Type B pancreatic cell (in vitro differentiated cells): ENCODE measurements at regions not wholly inside any gene's neighbourhood (a gene's known extent, or its start where the extent isn't known, plus 50 kb on each side); places are given as distances from the start of the nearest gene placed in this dataset.

ENCODE experiments used
- DNase-seq: peaks from one replicate; pipeline ENCODE4 v3.0.0; 2021; ENCODE audit warnings: mixed read lengths; ENCODE audit not compliant: unreplicated experiment; ENCODE audit errors: extremely low spot score
- H3K27ac Mint-ChIP-seq: 2 replicates; pipeline ENCODE4 v1.8.0; 2021; ENCODE audit warnings: mild to moderate bottlenecking, mixed read lengths
- H3K27me3 Mint-ChIP-seq: 2 replicates; pipeline ENCODE4 v1.8.0; 2021; ENCODE audit warnings: mixed read lengths
- H3K36me3 Mint-ChIP-seq: 2 replicates; pipeline ENCODE4 v1.8.0; 2021; ENCODE audit warnings: mixed read lengths
- H3K4me1 Mint-ChIP-seq: one replicate; pipeline ENCODE4 v1.8.0; 2021; ENCODE audit warnings: mixed read lengths; ENCODE audit not compliant: unreplicated experiment
- H3K4me3 Mint-ChIP-seq: 2 replicates; pipeline ENCODE4 v1.8.0; 2021; ENCODE audit warnings: mild to moderate bottlenecking, mixed read lengths
- H3K9me3 Mint-ChIP-seq: 2 replicates; pipeline ENCODE4 v1.8.0; 2021; ENCODE audit warnings: mixed read lengths
- CTCF ChIP-seq: fragments of 200-600 bp; sonication (generic); conservative IDR thresholded peaks from 2 replicates; pipeline ENCODE4 v1.5.0; 2021; ENCODE audit warnings: antibody characterized with exemption, mild to moderate bottlenecking

GRCh38 chr7:86999750-87000149 is 59.7 kb downstream of the ELAPOR2 start:
- Mint-ChIP-seq H3K27ac (no peak overlapping the region), H3K4me3 (no peak overlapping the region), H3K27me3 (no peaks in the 10 kb centered on the region), H3K9me3 (no peaks in the 10 kb centered on the region), H3K36me3 (no peaks in the 10 kb centered on the region), H3K4me1 (peaks cover 36% of the 10 kb centered on the region)
- DNase-seq, result no peak
- TF ChIP-seq CTCF, result no peak

GRCh38 chr7:86995814-86996213 is 63.6 kb downstream of the ELAPOR2 start:
- no peak overlapping the region for H3K4me3 Mint-ChIP-seq
- TF ChIP-seq CTCF, result no peak
- H3K9me3 Mint-ChIP-seq, result no peaks in the 10 kb centered on the region
- no peak for DNase-seq
- peaks cover 21% of the 10 kb centered on the region for H3K4me1 Mint-ChIP-seq
- H3K27me3 Mint-ChIP-seq, result no peaks in the 10 kb centered on the region
- H3K27ac Mint-ChIP-seq, result no peak overlapping the region
- peaks cover 3% of the 10 kb centered on the region for H3K36me3 Mint-ChIP-seq

GRCh38 chr7:86995052-86995725 is 64.3 kb downstream of the ELAPOR2 start:
- no peak for TF ChIP-seq CTCF
- H3K4me3 Mint-ChIP-seq, result no peak overlapping the region
- H3K4me1 Mint-ChIP-seq, result peaks cover 16% of the 10 kb centered on the region
- H3K9me3 Mint-ChIP-seq, result no peaks in the 10 kb centered on the region
- no peak for DNase-seq
- peaks cover 3% of the 10 kb centered on the region for H3K36me3 Mint-ChIP-seq
- no peaks in the 10 kb centered on the region for H3K27me3 Mint-ChIP-seq
- H3K27ac Mint-ChIP-seq, result no peak overlapping the region

- Mint-ChIP-seq H3K27ac (no peak overlapping the region), H3K4me3 (no peak overlapping the region), H3K9me3 (no peaks in the 10 kb centered on the region), H3K36me3 (peaks cover 12% of the 10 kb centered on the region), H3K4me1 (peaks cover 10% of the 10 kb centered on the region), H3K27me3 (no peaks in the 10 kb centered on the region)
- TF ChIP-seq CTCF, result no peak
- DNase-seq, result no peak
These were observed 67.7 kb downstream of the ELAPOR2 start for GRCh38 chr7:86991771-86992191.

- no peak overlapping the region for H3K4me3 Mint-ChIP-seq
- H3K36me3 Mint-ChIP-seq, result peaks cover 12% of the 10 kb centered on the region
- no peak overlapping the region for H3K27ac Mint-ChIP-seq
- H3K27me3 Mint-ChIP-seq, result no peaks in the 10 kb centered on the region
- no peak for TF ChIP-seq CTCF
- DNase-seq, result no peak
- H3K4me1 Mint-ChIP-seq, result peaks cover 10% of the 10 kb centered on the region
- no peaks in the 10 kb centered on the region for H3K9me3 Mint-ChIP-seq
These were observed 68.2 kb downstream of the ELAPOR2 start for GRCh38 chr7:86991093-86991769.
